Heart left ventricle (tissue), 13 donors: ENCODE measurements at regions not wholly inside any gene's neighbourhood (a gene's known extent, or its start where the extent isn't known, plus 50 kb on each side); places are given as distances from the start of the nearest gene placed in this dataset.

ENCODE experiments used
- CTCF ChIP-seq, 12 donors: fragments of 200-600 bp; sonication (generic) in 4 of 12; IDR thresholded peaks; one replicate each; pipeline versions ENCODE4 v1.5.0 to v1.8.0; 2018 to 2022; ENCODE audit warnings: antibody characterized with exemption in 12 of 12, mild to moderate bottlenecking in 5 of 12
- POLR2A ChIP-seq, 2 donors: fragments of 450-650 bp; IDR thresholded peaks; one replicate each; pipeline ENCODE4 v1.6.1; 2017; ENCODE audit warnings: antibody characterized with exemption in 2 of 2, mild to moderate bottlenecking in 2 of 2, moderate library complexity in 2 of 2
- donor health status: ischemic (EF 13 %, LVEDD 7.1; RV severe dilation, severe dysfunction).
- donor health status: DM: no; HTN: yes; CAD: no.
- donor health status: DM: no; HTN: no; CAD: no.
- donor health status: ischemic (EF 25% LVEDD 6.9; RV normal size, moderate dysfunction).
- donor health status: ischemic (EF 25% LVEDD 5.7; RV mildly dilated, moderate dysfunction).
- donor health status: ischemic (EF 35%, LVEDD 5.7; RV mildly dilated, moderate dysfunction).
- donor health status: nonischemic (EF 11% LVEDD 7.7; RV severe dilation, severe dysfunction).
- donor health status: DM: yes; HTN: yes; CAD: no.
- donor health status: PGD.
- donor health status: ischemic (EF 29% LVEDD 5.4; RV normal size, mild dysfunction).
- donor health status: nonischemic (EF 23%, LVEDD 6.1; RV moderate dilation, normal function).

- TF ChIP-seq POLR2A (IDR thresholded peaks at IDR 0.05): no peak
- no peak for TF ChIP-seq CTCF (IDR thresholded peaks at IDR 0.05)
Measured at GRCh38 chrX:38939067-38939466, 137.8 kb downstream of the MID1IP1 start.
